ENCODE measurements at regions not wholly inside any gene's neighbourhood (a gene's known extent, or its start where the extent isn't known, plus 50 kb on each side); places are given as distances from the start of the nearest gene placed in this dataset.
A peak's percentile ranks its signal among the peaks of the same experiment; 100 is the strongest.
"Not testable (repeated sequence)": the region's sequence is repeated elsewhere in the genome, so short reads cannot be mapped to it uniquely, and the experiment has no call there.

DNA sequence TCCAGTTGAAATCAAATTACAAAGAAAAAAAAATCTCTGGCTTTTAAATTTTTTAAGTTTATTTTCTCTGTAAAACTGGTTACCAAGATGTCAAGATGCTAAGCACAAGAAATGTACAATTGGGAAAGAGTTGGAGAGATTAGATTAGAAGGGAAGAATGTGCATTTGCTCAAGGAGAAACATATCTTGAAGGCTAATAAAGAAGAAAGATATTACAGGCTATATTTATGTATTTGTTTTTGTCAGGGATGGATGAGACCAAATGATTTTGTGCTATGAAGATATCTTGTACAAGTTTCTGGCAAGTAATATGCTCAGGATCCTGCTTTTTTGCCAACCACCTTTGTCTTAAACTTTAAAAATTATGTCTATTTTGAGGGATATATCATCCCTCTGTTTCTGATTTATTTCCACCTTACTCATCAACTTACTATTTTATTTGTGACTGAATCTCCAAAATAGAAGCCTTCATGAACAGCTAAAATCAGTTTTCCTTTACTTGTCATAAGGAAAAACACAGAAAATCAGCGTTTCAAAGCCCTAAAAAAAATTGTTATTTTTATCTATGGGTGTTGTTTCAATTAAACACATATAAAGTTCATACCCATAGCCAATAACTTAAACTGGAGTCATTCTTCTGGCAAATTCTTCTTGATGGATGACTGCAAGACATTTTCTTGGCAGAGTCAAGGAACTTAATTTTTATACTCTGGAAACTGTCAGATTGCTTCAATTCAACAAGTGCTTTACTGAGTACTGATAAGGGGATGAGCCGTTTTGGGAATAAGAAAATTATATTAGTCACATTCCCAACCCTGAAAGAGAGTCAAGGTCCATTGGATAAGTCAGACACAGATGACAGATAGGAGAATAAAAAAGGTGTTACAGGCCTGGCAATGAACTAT lies 141.8 kb downstream of the CTH start:
- DNase-seq (ENCODE audit: missing footprints) (no peak), ATAC-seq (no peak)
- intact Hi-C loops (cut with DNase I): no loop called here

DNA sequence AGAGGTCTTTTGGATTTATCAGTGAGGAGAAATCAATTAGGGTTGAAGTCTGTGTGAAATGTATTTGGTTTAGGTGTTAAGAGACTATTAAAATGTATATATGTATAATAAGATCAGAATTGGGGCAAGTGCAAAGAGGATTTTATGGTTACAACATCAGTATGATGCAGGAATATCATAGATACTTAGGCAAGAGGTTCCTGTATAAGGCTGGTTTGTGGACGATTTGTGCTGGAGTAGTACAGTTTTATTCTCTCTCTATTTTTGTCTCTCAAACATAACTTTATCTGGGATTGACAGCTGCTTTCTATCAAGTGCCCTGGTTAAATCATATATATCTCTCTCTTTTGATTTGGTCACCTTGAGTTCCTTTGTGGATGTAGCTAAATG lies 142.5 kb downstream of the CTH start:
- DNase-seq (ENCODE audit: missing footprints) (no peak), ATAC-seq (no peak)
- intact Hi-C loops (cut with DNase I): no loop called here

DNA sequence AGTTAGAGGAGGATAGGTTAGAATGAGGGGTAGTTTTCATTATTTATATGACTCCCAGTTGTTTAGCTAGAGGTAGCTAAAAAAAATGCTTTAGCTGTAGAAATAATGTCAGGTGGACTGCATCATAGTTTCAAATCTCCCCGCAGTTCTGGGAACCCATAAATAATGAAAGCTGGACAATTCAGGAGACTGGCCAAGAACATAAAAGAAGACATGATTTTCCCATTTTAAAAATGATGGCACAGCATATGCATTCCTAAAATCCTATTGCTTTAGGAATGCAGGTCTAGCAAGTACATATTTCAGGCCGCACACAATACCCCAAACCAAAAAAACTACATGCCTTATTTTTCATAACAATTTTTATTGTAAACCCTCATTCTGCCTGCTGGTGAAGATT lies 143.3 kb downstream of the CTH start:
- intact Hi-C loops (cut with DNase I): no loop called here
- no peak for DNase-seq (ENCODE audit: missing footprints)
- ATAC-seq: no peak

DNA sequence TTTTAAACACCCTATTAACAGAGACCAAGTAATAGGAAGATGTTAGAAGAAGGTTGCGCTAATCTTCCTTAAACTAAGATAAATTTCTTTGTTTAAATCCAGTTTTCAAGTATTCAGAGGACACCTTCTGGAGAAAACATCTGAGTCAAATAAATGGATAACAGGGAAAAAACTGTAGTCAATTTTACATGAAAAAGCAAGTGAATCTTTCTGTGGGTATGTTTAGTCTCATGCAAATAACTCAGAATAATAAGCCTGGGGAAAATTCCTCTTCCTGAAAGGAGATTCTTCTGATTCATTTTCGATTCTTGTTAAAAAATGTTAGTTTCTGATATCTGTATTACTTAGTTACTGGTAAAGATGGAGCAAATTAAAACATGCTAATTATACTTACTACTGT lies 145.5 kb downstream of the CTH start:
- DNase-seq (ENCODE audit: missing footprints) (no peak), ATAC-seq (no peak)
- intact Hi-C loops (cut with DNase I): no loop called here

DNA sequence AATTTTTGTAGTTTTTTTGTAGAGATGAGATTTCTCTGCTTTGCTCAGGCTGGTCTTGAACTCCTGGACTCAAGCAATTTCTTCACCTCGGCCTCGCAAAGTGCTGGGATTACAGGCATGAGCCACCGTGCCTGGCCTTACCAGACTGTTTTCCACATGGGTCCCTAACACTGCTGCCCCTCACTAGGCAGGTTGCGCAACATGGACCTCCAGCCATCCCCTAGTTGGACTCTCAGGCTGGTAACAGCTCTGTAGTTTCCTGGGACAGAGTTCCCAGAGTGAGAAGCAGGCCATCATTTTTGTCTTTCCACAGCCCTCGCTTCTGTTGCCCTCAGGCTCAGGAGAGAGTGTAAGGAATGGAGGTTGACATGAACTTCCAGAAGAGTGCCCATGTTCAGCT lies 156.1 kb downstream of the CTH start:
- DNase-seq (ENCODE audit: missing footprints) (peak; percentile 35), ATAC-seq (no peak)
- intact Hi-C loops (cut with DNase I): no loop called here

DNA sequence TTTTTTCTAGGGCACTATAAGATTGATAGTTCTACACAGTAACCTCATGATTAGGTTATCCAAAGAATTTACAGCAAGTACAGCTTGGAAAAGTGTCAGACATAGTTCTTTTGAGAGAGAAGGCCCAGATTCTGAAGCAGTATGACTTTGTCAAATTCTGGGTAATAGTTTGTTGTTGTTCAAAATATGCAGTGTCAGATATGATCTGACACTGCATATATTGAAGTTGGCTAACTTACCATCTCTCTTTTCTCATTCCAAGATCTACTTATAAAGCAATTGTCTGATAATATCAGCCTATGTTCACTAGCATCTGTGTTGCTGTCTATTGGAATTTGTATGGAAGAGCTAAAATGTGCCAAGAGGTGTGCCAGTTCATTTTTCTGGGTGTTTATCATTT lies 160.1 kb downstream of the CTH start:
- intact Hi-C loops (cut with DNase I): no loop called here
- no peak for ATAC-seq
- no peak for DNase-seq (ENCODE audit: missing footprints)

DNA sequence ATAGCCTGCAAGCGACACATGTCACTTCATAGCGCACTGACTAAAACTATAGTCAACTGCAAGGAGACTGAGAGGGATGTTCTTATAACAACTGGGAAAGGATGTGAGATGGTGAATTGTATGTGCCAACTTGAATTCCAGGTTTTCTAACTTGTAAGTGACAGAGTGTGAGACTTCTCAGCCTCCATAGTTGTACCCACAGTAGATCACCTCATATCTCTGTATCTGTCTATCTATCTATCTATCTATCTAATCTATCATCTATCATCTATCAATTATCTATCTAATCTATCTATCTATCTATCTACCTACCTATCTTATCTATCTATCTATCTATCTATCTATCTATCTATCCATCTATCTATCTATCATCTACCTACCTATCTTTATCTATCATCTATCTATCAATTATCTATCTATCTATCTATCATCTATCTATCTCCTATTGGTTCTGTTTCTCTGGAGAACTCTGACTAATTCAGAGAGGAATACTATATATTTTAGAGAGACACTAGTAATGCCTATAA lies 162.3 kb downstream of the CTH start:
- ATAC-seq (no peak), DNase-seq (ENCODE audit: missing footprints) (no peak)
- intact Hi-C loops (cut with DNase I): no loop called here

DNA sequence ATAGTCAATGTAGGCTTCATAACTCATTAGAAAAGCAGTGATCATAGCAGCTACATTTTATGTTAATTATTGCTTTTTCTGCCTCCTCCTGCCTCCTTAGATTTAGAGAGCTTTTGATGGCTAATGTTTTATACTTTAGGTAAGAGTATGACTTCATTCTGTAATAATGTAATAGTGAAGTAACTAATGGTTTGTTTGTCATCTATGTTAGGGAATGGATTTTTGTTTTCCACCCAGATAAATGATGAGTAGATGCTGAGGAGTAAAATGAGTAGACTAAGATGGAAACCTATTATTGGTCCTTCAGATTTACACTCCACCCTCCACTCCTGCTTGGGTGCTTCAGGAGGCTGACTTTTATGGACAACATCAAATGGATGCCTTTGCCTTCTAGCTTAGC lies 170.6 kb downstream of the CTH start:
- intact Hi-C loops (cut with DNase I): no loop called here
- ATAC-seq: no peak
- DNase-seq (ENCODE audit: missing footprints): no peak

DNA sequence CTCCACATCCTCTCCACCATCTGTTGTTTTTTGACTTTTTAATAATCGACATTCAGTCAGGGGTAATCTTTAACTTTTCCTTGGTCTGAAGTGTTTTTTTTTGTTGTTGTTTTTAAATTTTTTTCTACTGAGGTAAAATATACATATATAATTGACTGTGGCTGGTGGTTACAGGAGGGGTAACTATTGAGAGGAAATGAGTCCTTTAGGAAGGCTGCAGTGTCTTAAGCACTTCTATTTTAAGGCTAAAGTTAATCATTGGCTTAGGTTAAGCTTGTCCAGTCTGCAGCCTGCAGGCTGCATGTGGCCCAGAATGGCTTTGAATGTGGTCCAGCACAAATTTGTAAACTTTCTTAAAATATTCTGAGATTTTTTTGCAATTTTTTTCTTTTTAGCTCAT lies 172.5 kb downstream of the CTH start:
- ATAC-seq (no peak), DNase-seq (ENCODE audit: missing footprints) (no peak)
- intact Hi-C loops (cut with DNase I): no loop called here

DNA sequence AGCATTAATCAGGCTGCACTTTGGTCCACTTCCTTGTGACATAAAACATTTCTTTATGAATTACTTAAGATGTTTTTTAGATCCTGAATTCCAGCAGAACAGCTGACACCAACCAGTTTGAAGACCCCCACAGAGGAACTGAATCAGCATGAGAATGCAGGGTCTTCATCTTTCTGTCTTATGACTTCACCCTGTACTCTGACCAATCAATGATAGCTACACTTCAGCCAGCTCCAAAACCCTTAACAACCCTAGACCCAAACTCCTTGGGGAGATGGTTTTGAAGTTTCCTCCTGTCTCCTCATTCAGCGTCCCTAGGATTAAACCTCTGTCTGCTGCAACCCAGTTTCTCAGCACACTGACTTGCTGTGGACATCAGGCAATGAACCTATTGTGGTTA lies 175.0 kb downstream of the CTH start:
- DNase-seq (ENCODE audit: missing footprints) (no peak), ATAC-seq (no peak)
- intact Hi-C loops (cut with DNase I): no loop called here

DNA sequence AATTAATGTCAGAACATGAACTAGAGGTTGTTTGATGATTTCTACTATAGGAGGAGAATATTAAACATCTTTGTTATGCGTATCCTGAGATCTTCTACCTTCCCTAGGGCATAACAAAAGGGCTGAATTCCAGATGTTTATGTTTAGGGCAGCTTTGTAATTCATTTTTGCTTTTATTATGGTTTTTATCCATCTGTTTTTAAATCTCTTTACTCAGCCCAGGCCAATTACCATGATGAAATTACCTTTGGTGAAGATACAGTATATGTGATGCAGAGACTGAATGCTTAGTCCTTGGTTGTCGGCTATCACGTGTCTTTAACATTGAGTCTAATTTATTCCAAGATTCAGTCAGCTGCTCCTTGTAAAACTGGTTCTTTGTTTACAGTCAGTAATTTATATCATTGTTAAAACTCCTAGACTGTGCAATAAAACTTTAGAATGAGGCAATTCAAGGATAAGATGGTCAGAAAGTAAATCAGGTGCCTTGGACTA lies 176.9 kb downstream of the CTH start:
- no peak for DNase-seq (ENCODE audit: missing footprints)
- intact Hi-C loops (cut with DNase I): no loop called here
- ATAC-seq: no peak

DNA sequence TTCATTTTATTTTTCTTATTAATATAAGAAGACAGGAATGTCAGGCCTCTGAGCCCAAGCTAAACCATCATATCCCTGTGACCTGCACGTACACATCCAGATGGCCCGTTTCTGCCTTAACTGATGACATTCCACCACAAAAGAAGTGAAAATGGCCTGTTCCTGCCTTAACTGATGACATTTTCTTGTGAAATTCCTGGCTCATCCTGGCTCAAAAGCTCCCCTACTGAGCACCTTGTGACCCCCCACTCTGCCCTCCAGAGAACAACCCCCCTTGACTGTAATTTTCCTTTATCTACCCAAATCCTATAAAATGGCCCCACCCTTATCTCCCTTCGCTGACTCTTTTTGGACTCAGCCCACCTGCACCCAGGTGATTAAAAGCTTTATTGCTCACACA lies 182.5 kb downstream of the CTH start:
- ATAC-seq; DNase-seq (ENCODE audit: missing footprints); intact Hi-C loops (cut with DNase I): not testable (repeated sequence)

DNA sequence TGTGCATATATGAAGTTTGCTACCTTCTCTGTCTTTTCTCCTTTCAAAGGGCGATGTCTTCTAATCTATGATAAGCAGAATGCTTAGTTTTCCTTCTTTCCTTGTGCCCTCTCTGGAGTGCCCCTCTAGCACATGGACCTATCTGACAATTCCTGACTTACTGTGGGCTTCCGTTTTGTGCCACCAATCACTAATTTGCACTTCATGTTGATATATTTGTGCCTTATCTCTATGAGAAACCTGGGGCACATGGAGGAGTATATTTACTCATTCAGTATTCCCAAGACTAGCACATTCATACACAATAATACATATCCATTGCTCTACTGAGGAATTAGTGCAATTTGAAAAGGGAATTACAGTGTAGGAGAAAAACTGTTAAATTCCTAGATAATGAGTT lies 197.7 kb downstream of the CTH start:
- ATAC-seq: no peak
- DNase-seq (ENCODE audit: missing footprints): no peak
- intact Hi-C loops (cut with DNase I): no loop called here

DNA sequence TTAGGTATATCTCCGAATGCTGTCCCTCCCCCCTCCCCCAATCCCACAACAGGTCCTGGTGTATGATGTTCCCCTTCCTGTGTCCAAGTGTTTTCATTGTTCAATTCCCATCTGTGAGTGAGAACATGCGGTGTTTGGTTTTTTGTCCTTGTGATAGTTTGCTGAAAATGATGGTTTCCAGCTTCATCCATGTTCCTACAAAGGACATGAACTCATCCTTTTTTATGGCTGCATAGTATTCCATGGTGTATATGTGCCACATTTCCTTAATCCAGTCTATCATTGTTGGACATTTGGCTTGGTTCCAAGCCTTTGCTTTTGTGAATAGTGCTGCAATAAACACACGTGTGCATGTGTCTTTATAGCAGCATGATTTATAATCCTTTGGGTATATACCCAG lies 199.1 kb downstream of the CTH start:
- intact Hi-C loops (cut with DNase I); ATAC-seq: not testable (repeated sequence)

DNA sequence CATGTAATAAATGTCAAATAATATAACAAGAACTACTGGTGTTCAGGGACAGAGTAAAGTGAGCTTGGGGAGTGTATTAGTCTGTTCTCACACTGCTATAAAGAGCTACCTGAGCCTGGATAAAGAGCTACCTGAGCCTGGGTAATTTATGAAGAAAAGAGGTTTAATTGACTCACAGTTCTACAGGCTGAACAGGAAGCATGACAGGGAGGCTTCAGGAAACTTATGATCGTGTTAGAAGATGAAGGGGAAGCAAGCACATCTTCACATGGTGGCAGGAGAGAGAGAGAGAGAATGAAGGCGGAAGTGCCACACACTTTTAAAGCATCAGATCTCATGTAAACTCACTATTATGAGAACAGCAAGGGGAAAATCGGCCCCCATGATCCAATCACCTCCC lies 205.9 kb downstream of the CTH start:
- ATAC-seq (no peak), DNase-seq (ENCODE audit: missing footprints) (no peak)
- intact Hi-C loops (cut with DNase I): no loop called here

More for the DNA sequence above, 199.1 kb downstream of the CTH start:
- not testable (repeated sequence) for DNase-seq (ENCODE audit: missing footprints)

DNA sequence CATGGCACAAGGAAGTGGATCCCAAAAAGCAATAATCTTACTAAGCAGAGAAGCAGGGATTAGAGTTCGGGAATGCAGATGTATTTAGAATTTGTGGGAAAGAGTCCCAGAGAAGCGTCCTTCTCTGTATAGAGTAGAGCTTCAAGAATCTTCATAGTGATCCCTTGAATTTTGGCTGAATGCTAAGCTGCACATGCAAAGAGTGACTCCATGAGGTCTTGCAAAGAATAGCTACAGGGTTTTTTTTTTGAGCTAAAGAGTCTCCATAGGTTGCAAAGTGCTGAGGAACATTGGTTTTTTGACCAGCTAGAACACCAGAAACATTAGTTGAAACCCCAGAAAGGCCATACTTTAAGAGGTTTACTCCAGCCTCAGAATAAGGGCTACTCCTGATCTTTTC lies 206.7 kb downstream of the CTH start:
- ATAC-seq (no peak), DNase-seq (ENCODE audit: missing footprints) (no peak)
- intact Hi-C loops (cut with DNase I): no loop called here

DNA sequence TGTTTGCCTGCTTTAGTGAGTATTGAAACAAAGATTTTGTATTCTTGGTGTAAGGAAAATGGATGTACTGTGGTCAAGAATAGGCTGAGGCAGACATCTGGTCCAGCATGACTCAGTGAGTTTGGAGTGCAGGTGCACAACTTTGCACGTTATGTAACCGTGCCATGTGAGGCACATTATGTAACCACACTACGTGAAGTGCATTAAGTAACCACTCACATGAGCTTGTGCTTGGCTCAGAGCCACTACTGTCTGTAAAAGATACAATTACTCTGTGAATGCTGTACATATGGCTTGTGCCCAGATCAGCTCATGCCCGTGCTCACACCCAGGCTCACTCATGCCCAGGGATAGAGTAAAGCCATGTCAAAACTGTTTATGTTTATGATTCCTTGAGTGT lies 216.8 kb downstream of the CTH start:
- ATAC-seq (no peak), DNase-seq (ENCODE audit: missing footprints) (peak; percentile 13)
- intact Hi-C loops (cut with DNase I): no loop called here

DNA sequence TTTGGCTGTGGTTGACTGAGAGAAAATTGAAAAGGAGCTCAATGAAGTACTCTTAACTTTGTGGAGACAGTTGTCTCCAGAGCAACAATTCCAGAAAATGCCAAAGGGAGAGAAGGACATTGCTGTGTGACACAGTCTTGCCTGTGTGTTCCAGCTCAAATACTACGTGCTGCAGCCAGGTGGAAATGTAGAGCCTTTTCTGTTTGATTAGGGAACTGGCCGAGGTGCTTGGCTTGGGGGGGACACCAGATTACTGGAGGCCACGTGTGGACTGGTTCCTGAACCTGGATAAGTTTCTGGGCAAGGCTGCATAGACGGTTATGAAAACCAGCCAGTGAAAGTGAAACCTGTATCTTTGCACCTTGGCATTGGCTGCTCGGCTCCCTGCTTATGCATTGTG lies 217.9 kb downstream of the CTH start:
- DNase-seq (ENCODE audit: missing footprints) (peak; percentile 22), ATAC-seq (no peak)
- intact Hi-C loops (cut with DNase I): no loop called here

DNA sequence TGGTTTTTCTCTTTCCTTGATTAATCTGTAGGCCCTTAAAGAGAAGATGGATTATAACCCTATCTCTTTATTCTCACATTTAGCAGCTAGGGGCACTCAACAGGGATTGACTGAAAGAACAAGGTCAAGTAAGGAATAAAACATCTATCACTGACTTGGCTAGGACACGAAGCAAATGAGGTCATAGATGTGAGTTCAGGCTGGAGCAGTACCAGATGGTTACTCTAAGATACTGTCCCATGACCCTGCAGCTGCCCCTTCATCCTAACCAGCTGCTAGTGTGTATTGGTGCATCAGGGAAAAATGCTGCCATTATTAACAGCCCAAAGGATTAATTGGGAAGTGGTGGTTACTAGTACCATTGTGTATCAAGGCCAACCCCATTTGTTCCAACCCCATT lies 221.9 kb downstream of the CTH start:
- intact Hi-C loops (cut with DNase I): no loop called here
- ATAC-seq (peak; percentile 52), DNase-seq (ENCODE audit: missing footprints) (no peak)

DNA sequence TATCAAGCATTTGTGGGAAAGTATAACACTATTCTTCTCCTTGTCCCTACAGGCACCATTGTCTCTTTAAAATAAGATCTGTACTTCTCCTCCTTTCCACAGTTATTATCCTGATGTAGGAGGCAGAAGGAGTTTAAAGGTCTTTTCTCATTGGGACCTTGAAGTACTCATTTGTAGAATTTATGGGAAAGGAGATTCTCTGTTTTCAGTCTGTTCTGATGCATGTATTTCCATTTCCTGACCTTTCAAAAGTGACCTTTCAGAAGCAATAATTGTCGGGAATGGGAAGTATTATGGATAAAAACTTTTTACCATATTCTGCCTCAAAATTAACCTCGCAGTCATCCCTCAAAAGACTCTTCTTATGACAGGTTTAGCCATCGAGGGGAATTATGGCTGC lies 224.8 kb downstream of the CTH start:
- no peak for DNase-seq (ENCODE audit: missing footprints)
- intact Hi-C loops (cut with DNase I): no loop called here
- no peak for ATAC-seq

DNA sequence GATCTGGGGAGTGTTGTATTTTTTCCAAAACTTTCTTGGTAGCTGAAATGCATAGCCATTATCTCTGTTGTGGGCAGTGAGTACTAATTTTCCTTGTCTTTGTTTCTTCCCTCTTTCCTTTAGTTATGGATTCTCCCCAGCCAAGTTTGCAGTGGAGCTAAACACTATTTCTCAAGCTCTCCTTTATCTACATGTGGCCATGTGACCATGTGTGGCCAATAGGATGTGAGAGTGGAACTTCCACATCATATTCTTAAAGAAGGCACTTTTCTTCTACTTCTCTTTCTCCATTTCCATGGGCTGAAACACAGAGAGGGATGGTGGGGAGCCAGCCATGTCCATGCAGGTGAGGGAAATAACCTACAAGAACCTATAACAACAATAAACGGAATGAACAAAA lies 230.8 kb downstream of the CTH start:
- no peak for ATAC-seq
- intact Hi-C loops (cut with DNase I): no loop called here

More for the DNA sequence above, 230.8 kb downstream of the CTH start:
- DNase-seq (ENCODE audit: missing footprints): no peak
